ENCODE measurements at regions not wholly inside any gene's neighbourhood (a gene's known extent, or its start where the extent isn't known, plus 50 kb on each side); places are given as distances from the start of the nearest gene placed in this dataset.

- no peak for TF ChIP-seq POLR2AphosphoS5 (IDR thresholded peaks at IDR 0.05)
- no peak for TF ChIP-seq CTCF (IDR thresholded peaks at IDR 0.05)
- TF ChIP-seq POLR2A (IDR thresholded peaks at IDR 0.05; ENCODE audit: low read depth), result no peak
These were observed 508.9 kb upstream of the NOX3 start for GRCh38 chr6:155964544-155964943.

All from esophagus muscularis mucosa (tissue), 3 donors.